Renal cortical epithelial cell (primary cell): ENCODE measurements at regions not wholly inside any gene's neighbourhood (a gene's known extent, or its start where the extent isn't known, plus 50 kb on each side); places are given as distances from the start of the nearest gene placed in this dataset.

Source experiments
- DNase-seq: peaks from one replicate; pipeline ENCODE4 v3.0.0-alpha.2; 2011; ENCODE audit warnings: low read depth

- peak; percentile 27 for DNase-seq
Measured at GRCh38 chr12:4107436-4107878, 166.1 kb upstream of the CCND2 start.

- DNase-seq, result no peak
Measured at GRCh38 chr12:4106621-4107020, 166.9 kb upstream of the CCND2 start.

- no peak for DNase-seq
Measured at GRCh38 chr12:4104722-4105244, 168.8 kb upstream of the CCND2 start.

GRCh38 chr12:4099276-4099675 is 174.3 kb upstream of the CCND2 start:
- no peak for DNase-seq

GRCh38 chr12:4091016-4091743 is 182.4 kb upstream of the CCND2 start:
- DNase-seq, result no peak

- DNase-seq, result no peak
Measured at GRCh38 chr12:4089956-4090355, 183.6 kb upstream of the CCND2 start.

- no peak for DNase-seq
Measured at GRCh38 chr12:4089121-4089606, 184.4 kb upstream of the CCND2 start.

GRCh38 chr12:4088451-4088850 is 185.1 kb upstream of the CCND2 start:
- DNase-seq, result no peak

GRCh38 chr12:4086481-4086880 is 187.1 kb upstream of the CCND2 start:
- no peak for DNase-seq

- no peak for DNase-seq
Measured at GRCh38 chr12:4084573-4084972, 189.0 kb upstream of the CCND2 start.

GRCh38 chr12:4082809-4083403 is 190.7 kb upstream of the CCND2 start:
- no peak for DNase-seq

- no peak for DNase-seq
Measured at GRCh38 chr12:4080213-4080612, 193.3 kb upstream of the CCND2 start.

GRCh38 chr12:4074129-4074528 is 199.4 kb upstream of the CCND2 start:
- no peak for DNase-seq

- no peak for DNase-seq
Measured at GRCh38 chr12:4069670-4070010, 196.4 kb upstream of the PARP11 start.

- DNase-seq, result no peak
Measured at GRCh38 chr12:4068981-4069669, 195.9 kb upstream of the PARP11 start.

- DNase-seq, result no peak
Measured at GRCh38 chr12:4064008-4064407, 190.8 kb upstream of the PARP11 start.

- no peak for DNase-seq
Measured at GRCh38 chr12:4059898-4060568, 186.8 kb upstream of the PARP11 start.

GRCh38 chr12:4056910-4057845 is 184.0 kb upstream of the PARP11 start:
- no peak for DNase-seq

- DNase-seq, result no peak
Measured at GRCh38 chr12:4054630-4055029, 181.4 kb upstream of the PARP11 start.

- DNase-seq, result no peak
Measured at GRCh38 chr12:4052691-4053090, 179.5 kb upstream of the PARP11 start.

GRCh38 chr12:4051596-4051995 is 178.4 kb upstream of the PARP11 start:
- no peak for DNase-seq
